ENCODE measurements at regions not wholly inside any gene's neighbourhood (a gene's known extent, or its start where the extent isn't known, plus 50 kb on each side); places are given as distances from the start of the nearest gene placed in this dataset.

DNA sequence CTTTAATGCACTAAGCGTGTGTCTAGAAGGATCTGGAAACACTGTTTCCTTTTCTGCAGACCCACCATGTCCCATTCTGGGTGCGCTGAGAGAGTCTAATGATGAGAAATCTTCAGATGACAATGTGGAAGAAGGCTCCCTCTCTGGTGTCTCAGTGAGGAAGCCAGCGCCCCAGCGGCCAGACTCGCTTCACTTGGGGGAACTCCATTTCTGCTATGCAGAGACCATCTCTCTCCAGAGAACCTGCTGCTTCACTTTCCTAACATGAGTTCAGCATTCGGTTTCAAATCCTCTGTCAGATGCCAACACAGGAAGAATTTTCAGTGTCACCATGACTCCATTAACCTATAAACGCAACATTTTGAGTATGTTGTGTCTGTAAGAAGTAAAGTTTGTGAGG lies 121.8 kb downstream of the SYF2 start:
- TF ChIP-seq, protein P1, sequence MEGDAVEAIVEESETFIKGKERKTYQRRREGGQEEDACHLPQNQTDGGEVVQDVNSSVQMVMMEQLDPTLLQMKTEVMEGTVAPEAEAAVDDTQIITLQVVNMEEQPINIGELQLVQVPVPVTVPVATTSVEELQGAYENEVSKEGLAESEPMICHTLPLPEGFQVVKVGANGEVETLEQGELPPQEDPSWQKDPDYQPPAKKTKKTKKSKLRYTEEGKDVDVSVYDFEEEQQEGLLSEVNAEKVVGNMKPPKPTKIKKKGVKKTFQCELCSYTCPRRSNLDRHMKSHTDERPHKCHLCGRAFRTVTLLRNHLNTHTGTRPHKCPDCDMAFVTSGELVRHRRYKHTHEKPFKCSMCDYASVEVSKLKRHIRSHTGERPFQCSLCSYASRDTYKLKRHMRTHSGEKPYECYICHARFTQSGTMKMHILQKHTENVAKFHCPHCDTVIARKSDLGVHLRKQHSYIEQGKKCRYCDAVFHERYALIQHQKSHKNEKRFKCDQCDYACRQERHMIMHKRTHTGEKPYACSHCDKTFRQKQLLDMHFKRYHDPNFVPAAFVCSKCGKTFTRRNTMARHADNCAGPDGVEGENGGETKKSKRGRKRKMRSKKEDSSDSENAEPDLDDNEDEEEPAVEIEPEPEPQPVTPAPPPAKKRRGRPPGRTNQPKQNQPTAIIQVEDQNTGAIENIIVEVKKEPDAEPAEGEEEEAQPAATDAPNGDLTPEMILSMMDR (IDR thresholded peaks at IDR 0.05 in 8 of 11, conservative IDR thresholded peaks at IDR 0.05 in 3 of 11) = no peak
- no peak for TF ChIP-seq POLR2A (IDR thresholded peaks at IDR 0.05)

All from spleen (tissue), 7 donors.